ENCODE measurements at regions not wholly inside any gene's neighbourhood (a gene's known extent, or its start where the extent isn't known, plus 50 kb on each side); places are given as distances from the start of the nearest gene placed in this dataset.

DNA sequence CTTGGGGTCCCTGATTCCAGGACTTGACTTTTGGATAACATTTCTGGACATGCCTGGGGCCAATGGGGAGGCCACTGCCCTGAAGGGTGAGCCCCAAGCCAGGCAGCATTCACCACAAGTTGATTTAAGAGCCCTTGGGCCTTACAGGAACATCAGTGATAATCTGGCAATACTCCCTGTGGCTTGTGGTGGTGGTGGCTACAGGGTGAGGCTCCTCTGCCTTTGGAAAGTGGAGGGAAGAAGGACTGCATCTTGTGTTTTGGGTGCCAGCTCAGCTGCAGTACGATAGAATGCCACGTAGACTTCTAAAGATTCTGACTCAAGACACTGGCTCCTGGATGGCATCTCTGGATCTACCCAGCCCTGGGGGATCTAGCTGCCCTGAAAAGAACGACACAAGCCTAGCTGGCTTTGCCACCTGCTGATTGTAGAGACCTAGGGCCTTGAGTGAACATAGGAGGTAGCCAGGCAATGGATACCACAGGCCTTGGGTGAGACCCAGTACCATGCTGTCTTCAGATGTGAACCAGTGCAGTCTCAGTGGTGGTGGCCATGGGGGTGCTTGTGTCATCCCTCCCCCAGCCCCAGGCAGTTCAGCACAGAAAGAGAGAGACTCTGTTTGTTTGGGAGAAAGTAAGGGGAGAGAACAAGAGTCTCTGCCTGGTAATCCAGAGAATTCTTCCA is 79.0 kb upstream of the DAP start:
- no peak overlapping the region for H3K4me2 ChIP-seq (ENCODE audit: low read length)
- no peaks in the 10 kb centered on the region for H3K36me3 ChIP-seq (ENCODE audit: insufficient read depth, low read length)
- no peaks in the 10 kb centered on the region for H3K4me1 ChIP-seq (ENCODE audit: control insufficient read depth, insufficient read depth, low read length)
- no peak overlapping the region for H3K4me3 ChIP-seq (ENCODE audit: low read length)
- no peak overlapping the region for H3K9ac ChIP-seq (ENCODE audit: low read depth, low read length)
- peaks cover 14% of the 10 kb centered on the region for H3K27me3 ChIP-seq (ENCODE audit: control insufficient read depth, insufficient read depth, low read length)
- H3K9me3 ChIP-seq (replicated peaks; ENCODE audit: low read length): no peaks in the 10 kb centered on the region

DNA sequence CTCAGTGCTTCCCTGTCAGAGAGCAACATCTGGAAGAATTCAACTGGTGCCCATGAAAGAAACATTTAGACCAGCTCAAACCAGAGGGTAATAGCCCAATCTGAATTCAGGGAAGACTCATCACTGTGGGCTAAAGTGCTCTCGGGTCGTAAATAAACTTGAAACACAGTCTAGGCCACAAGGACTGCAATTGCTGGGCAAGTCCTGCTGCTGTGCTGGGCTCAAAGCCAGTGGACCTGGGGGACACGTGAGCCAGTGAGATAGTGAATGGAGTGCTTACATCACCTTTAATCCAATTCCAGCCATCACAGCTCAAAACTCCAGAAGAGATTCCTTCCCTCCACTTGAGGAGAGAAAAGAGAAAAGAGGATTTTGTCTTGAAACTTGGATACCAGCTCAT is 78.1 kb upstream of the DAP start:
- H3K36me3 ChIP-seq (ENCODE audit: insufficient read depth, low read length): no peaks in the 10 kb centered on the region
- H3K27me3 ChIP-seq (ENCODE audit: control insufficient read depth, insufficient read depth, low read length): peaks cover 22% of the 10 kb centered on the region
- H3K9me3 ChIP-seq (replicated peaks; ENCODE audit: low read length): no peaks in the 10 kb centered on the region

GRCh38 chr5:10838038-10838437 is 77.0 kb upstream of the DAP start:
- Histone ChIP-seq H3K9ac (ENCODE audit: low read depth, low read length) (no peak overlapping the region), H3K4me3 (ENCODE audit: low read length) (no peak overlapping the region), H3K9me3 (replicated peaks; ENCODE audit: low read length) (no peaks in the 10 kb centered on the region), H3K4me1 (ENCODE audit: control insufficient read depth, insufficient read depth, low read length) (no peaks in the 10 kb centered on the region), H3K4me2 (ENCODE audit: low read length) (no peak overlapping the region), H3K27me3 (ENCODE audit: control insufficient read depth, insufficient read depth, low read length) (peaks cover 30% of the 10 kb centered on the region), H3K36me3 (ENCODE audit: insufficient read depth, low read length) (no peaks in the 10 kb centered on the region)

More for the DNA sequence above, 78.1 kb upstream of the DAP start:
- Histone ChIP-seq H3K4me3 (ENCODE audit: low read length) (no peak overlapping the region), H3K9ac (ENCODE audit: low read depth, low read length) (no peak overlapping the region), H3K4me2 (ENCODE audit: low read length) (no peak overlapping the region), H3K4me1 (ENCODE audit: control insufficient read depth, insufficient read depth, low read length) (no peaks in the 10 kb centered on the region)

DNA sequence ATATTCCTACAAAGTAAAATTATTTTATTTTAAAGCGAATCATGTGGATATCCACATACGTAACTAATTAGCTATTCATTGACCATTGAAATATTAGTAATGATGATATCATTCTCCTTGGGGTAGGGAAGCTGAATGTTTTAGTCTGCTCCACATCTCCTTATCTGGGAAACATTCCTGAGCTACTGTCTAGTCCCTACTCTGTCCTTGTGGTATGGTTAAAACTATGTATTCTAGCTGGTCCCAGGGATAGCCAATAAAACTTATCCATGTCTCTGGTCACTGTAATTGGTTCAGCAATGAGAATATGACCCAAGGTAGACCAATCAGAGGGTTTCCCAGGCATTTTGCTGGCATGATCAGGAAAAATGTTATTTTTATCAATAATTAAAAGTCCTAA is 76.0 kb upstream of the DAP start:
- no peak overlapping the region for H3K9ac ChIP-seq (ENCODE audit: low read depth, low read length)
- no peaks in the 10 kb centered on the region for H3K4me1 ChIP-seq (ENCODE audit: control insufficient read depth, insufficient read depth, low read length)
- no peaks in the 10 kb centered on the region for H3K9me3 ChIP-seq (replicated peaks; ENCODE audit: low read length)
- H3K27me3 ChIP-seq (ENCODE audit: control insufficient read depth, insufficient read depth, low read length): peaks cover 27% of the 10 kb centered on the region
- H3K36me3 ChIP-seq (ENCODE audit: insufficient read depth, low read length): no peaks in the 10 kb centered on the region
- no peak overlapping the region for H3K4me3 ChIP-seq (ENCODE audit: low read length)
- H3K4me2 ChIP-seq (ENCODE audit: low read length): no peak overlapping the region

DNA sequence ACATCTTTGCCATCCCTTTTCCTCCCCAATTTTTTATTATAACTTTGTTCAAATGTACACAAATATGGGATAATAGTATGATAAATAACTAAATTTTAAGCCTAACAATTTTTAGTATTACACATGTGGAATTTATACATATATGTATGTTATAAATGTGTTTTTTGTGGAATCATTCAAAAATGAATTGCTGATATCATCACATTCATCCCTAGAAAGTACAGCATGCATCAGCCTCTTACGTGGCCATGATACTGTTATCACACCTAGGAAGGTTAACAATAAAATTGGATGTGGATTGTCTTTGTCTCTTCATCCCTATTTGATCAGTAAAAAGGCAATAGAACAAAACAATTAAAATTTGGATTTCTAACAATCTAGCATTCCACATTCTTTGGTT is 73.7 kb upstream of the DAP start:
- H3K4me2 ChIP-seq (ENCODE audit: low read length): no peak overlapping the region
- H3K9me3 ChIP-seq (replicated peaks; ENCODE audit: low read length): no peaks in the 10 kb centered on the region
- H3K36me3 ChIP-seq (ENCODE audit: insufficient read depth, low read length): no peaks in the 10 kb centered on the region
- H3K4me1 ChIP-seq (ENCODE audit: control insufficient read depth, insufficient read depth, low read length): no peaks in the 10 kb centered on the region
- H3K9ac ChIP-seq (ENCODE audit: low read depth, low read length): no peak overlapping the region
- H3K27me3 ChIP-seq (ENCODE audit: control insufficient read depth, insufficient read depth, low read length): peaks cover 18% of the 10 kb centered on the region
- H3K4me3 ChIP-seq (ENCODE audit: low read length): no peak overlapping the region

- Histone ChIP-seq H3K4me2 (ENCODE audit: low read length) (no peak overlapping the region), H3K4me3 (ENCODE audit: low read length) (no peak overlapping the region), H3K9ac (ENCODE audit: low read depth, low read length) (no peak overlapping the region), H3K4me1 (ENCODE audit: control insufficient read depth, insufficient read depth, low read length) (peaks cover 6% of the 10 kb centered on the region), H3K36me3 (ENCODE audit: insufficient read depth, low read length) (no peaks in the 10 kb centered on the region), H3K27me3 (ENCODE audit: control insufficient read depth, insufficient read depth, low read length) (peaks cover 17% of the 10 kb centered on the region), H3K9me3 (replicated peaks; ENCODE audit: low read length) (no peaks in the 10 kb centered on the region)
These were observed 72.0 kb upstream of the DAP start for GRCh38 chr5:10832987-10833386.

- Histone ChIP-seq H3K9ac (ENCODE audit: low read depth, low read length) (no peak overlapping the region), H3K9me3 (replicated peaks; ENCODE audit: low read length) (no peaks in the 10 kb centered on the region), H3K4me3 (ENCODE audit: low read length) (no peak overlapping the region), H3K4me1 (ENCODE audit: control insufficient read depth, insufficient read depth, low read length) (peaks cover 6% of the 10 kb centered on the region), H3K36me3 (ENCODE audit: insufficient read depth, low read length) (no peaks in the 10 kb centered on the region), H3K4me2 (ENCODE audit: low read length) (no peak overlapping the region), H3K27me3 (ENCODE audit: control insufficient read depth, insufficient read depth, low read length) (peaks cover 17% of the 10 kb centered on the region)
These were observed 71.4 kb upstream of the DAP start for GRCh38 chr5:10832421-10832820.

GRCh38 chr5:10831419-10831818 is 70.4 kb upstream of the DAP start:
- Histone ChIP-seq H3K27me3 (ENCODE audit: control insufficient read depth, insufficient read depth, low read length) (peaks cover 17% of the 10 kb centered on the region), H3K36me3 (ENCODE audit: insufficient read depth, low read length) (no peaks in the 10 kb centered on the region), H3K9me3 (replicated peaks; ENCODE audit: low read length) (no peaks in the 10 kb centered on the region), H3K4me2 (ENCODE audit: low read length) (no peak overlapping the region), H3K9ac (ENCODE audit: low read depth, low read length) (no peak overlapping the region), H3K4me1 (ENCODE audit: control insufficient read depth, insufficient read depth, low read length) (peaks cover 6% of the 10 kb centered on the region), H3K4me3 (ENCODE audit: low read length) (no peak overlapping the region)

GRCh38 chr5:10828241-10828640 is 67.2 kb upstream of the DAP start:
- Histone ChIP-seq H3K4me1 (ENCODE audit: control insufficient read depth, insufficient read depth, low read length) (peaks cover 6% of the 10 kb centered on the region), H3K9me3 (replicated peaks; ENCODE audit: low read length) (no peaks in the 10 kb centered on the region), H3K9ac (ENCODE audit: low read depth, low read length) (no peak overlapping the region), H3K4me3 (ENCODE audit: low read length) (no peak overlapping the region), H3K36me3 (ENCODE audit: insufficient read depth, low read length) (no peaks in the 10 kb centered on the region), H3K27me3 (ENCODE audit: control insufficient read depth, insufficient read depth, low read length) (peaks cover 7% of the 10 kb centered on the region), H3K4me2 (ENCODE audit: low read length) (no peak overlapping the region)

DNA sequence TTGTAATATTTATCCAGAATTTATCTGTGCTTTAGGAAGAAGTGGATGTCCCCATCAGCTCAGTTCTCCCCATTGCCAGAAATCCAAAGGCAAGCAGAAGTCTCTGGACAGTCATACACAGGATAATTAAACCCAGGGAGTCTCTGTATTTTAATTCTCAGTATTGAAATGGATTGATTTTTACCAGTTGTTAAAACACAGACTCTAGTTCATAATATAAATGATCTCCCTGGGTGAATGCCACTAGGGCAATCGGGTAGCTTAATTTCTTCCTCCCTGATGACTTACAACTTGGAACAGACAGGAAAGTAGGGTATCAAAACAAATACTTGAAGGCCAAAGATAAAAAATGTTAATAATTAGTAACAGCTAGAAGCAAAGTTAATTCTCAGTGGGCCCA is 66.5 kb upstream of the DAP start:
- no peak overlapping the region for H3K4me3 ChIP-seq (ENCODE audit: low read length)
- H3K4me2 ChIP-seq (ENCODE audit: low read length): no peak overlapping the region
- no peak overlapping the region for H3K9ac ChIP-seq (ENCODE audit: low read depth, low read length)
- H3K36me3 ChIP-seq (ENCODE audit: insufficient read depth, low read length): no peaks in the 10 kb centered on the region
- H3K9me3 ChIP-seq (replicated peaks; ENCODE audit: low read length): no peaks in the 10 kb centered on the region
- H3K27me3 ChIP-seq (ENCODE audit: control insufficient read depth, insufficient read depth, low read length): peaks cover 8% of the 10 kb centered on the region
- peaks cover 6% of the 10 kb centered on the region for H3K4me1 ChIP-seq (ENCODE audit: control insufficient read depth, insufficient read depth, low read length)

GRCh38 chr5:10826971-10827370 is 65.9 kb upstream of the DAP start:
- no peak overlapping the region for H3K4me3 ChIP-seq (ENCODE audit: low read length)
- H3K4me2 ChIP-seq (ENCODE audit: low read length): no peak overlapping the region
- no peaks in the 10 kb centered on the region for H3K9me3 ChIP-seq (replicated peaks; ENCODE audit: low read length)
- no peak overlapping the region for H3K9ac ChIP-seq (ENCODE audit: low read depth, low read length)
- peaks cover 6% of the 10 kb centered on the region for H3K4me1 ChIP-seq (ENCODE audit: control insufficient read depth, insufficient read depth, low read length)
- peaks cover 10% of the 10 kb centered on the region for H3K27me3 ChIP-seq (ENCODE audit: control insufficient read depth, insufficient read depth, low read length)
- H3K36me3 ChIP-seq (ENCODE audit: insufficient read depth, low read length): no peaks in the 10 kb centered on the region

DNA sequence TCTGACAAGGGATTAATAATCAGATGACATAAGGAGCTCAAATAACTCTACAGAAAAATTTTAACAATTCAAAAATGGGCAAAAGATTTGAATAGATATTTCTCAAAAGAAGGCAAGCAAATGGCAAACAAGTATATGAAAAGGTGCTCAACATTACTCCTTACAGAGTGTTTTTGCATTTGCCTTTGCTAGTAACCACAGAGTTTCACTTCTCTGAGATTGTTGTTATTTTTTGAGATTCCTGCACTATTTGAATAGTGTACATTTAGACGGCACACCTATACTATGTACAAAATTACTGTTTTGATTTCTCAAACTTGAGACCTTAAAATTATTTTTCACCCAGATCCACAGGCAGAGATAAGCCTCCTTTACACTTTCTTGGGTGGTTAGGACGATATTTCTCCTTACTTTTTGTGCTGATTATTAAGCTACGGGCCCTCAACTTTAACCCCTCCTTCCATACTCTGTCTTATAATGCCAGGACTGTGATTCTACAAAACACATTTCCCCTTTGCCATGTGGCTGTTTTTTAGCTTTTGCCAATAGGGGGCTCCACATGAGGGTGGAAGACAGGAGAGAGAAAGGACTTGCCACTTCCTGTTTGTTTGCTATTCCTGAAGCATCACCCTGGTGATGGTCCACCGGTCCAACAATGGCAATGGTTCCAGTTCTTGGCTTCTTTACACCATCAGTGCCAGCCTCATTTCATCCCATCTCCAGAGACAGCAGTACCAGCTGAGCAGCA is 65.0 kb upstream of the DAP start:
- Histone ChIP-seq H3K9ac (ENCODE audit: low read depth, low read length) (no peak overlapping the region), H3K36me3 (ENCODE audit: insufficient read depth, low read length) (no peaks in the 10 kb centered on the region), H3K4me2 (ENCODE audit: low read length) (no peak overlapping the region), H3K9me3 (replicated peaks; ENCODE audit: low read length) (no peaks in the 10 kb centered on the region), H3K4me1 (ENCODE audit: control insufficient read depth, insufficient read depth, low read length) (peaks cover 6% of the 10 kb centered on the region), H3K4me3 (ENCODE audit: low read length) (no peak overlapping the region), H3K27me3 (ENCODE audit: control insufficient read depth, insufficient read depth, low read length) (peaks cover 10% of the 10 kb centered on the region)

Measured in skeletal muscle satellite cell (primary cell).